SKM-1 (cell line): ENCODE measurements at regions not wholly inside any gene's neighbourhood (a gene's known extent, or its start where the extent isn't known, plus 50 kb on each side); places are given as distances from the start of the nearest gene placed in this dataset.

Experiments used
- DNase-seq: peaks from one replicate; lab custom pipeline; 2025; ENCODE audit not compliant: unreplicated experiment; lab: John Stamatoyannopoulos, UW

DNA sequence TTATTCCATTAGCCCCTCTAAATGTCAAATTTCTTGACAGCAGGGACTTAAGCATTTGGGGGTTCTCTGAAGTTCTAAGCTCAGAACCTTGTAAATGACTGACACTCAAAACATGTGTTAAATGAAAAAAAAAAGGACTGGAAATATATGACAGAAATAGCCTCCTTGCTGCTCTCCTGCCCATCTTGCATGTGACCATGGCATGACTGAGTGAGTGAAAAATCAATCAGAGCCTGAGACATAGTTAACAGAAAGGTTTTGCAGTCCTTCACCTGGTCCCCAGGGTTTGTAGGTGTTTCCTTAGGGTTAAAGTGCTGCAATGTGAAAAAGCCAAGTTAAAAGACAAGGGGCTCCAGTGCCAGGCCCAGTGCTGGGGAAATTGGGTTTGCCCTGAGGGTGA is 168.1 kb downstream of the ZBTB18 start:
- DNase-seq = no peak

DNA sequence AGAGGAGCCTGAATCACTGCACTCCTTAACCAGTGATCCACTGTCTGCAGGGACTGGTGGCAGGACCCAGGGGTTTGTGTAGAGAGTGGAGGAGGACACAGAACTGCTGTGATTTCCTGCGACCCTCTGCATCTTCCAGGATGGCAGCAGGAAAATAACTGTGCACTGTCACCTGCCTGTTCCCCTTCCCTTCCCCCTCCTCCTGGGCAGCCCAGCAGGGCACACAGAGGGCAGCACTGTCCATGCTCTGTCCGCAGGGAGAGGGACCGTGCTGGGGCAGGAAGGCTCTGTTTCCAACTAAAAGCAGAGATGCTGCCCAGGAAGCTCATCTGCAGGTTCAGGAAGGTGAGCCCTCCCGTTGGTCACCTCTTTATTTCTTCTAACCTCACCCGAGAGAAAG is 168.7 kb downstream of the ZBTB18 start:
- no peak for DNase-seq

GRCh38 chr1:244220410-244220809 is 169.3 kb downstream of the ZBTB18 start:
- DNase-seq = no peak

GRCh38 chr1:244221991-244222390 is 170.9 kb downstream of the ZBTB18 start:
- no peak for DNase-seq

GRCh38 chr1:244224487-244225430 is 173.7 kb downstream of the ZBTB18 start:
- peak; percentile 98 for DNase-seq

- DNase-seq = no peak
Measured at GRCh38 chr1:244226435-244226834, 175.4 kb downstream of the ZBTB18 start.

DNA sequence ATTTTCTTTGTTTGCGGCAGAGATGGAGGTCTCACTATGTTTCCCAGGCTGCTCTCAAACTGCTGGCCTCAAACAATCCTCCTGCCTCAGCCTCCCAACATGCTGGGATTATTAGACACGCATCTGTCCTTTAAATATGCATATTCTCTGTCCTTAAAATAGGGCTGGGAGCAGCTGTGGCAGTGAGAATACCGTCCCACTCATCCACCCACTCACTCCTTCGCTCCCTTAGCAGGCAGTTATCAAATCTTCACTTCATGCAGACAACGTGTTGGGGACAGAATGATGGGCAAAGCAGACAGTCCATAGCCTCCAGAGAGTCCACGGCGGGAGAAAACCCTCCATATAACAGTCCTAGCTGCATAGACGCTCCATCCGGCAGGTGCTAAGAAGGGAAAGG is 179.4 kb downstream of the ZBTB18 start:
- DNase-seq = no peak

DNA sequence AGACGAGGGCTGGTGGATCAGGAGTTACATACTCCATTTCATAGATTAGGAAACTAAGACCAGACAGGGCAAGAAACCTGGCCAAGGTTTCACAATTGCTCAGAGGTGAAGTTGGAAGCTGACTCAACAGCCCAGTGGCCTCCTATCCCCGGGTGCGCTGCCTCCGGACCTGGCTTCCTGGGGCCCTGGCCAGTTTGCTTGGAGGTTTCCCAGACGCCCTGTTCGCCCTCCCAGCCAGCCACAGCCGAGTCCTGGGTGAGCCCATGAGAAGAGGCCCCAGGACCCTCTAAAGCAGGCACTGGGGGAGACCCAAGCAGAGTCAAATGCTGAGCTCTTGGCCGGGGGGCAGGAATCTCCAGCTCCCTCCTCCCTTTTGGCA is 180.1 kb downstream of the ZBTB18 start:
- DNase-seq = no peak

GRCh38 chr1:244231572-244232315 is 180.7 kb downstream of the ZBTB18 start:
- no peak for DNase-seq

DNA sequence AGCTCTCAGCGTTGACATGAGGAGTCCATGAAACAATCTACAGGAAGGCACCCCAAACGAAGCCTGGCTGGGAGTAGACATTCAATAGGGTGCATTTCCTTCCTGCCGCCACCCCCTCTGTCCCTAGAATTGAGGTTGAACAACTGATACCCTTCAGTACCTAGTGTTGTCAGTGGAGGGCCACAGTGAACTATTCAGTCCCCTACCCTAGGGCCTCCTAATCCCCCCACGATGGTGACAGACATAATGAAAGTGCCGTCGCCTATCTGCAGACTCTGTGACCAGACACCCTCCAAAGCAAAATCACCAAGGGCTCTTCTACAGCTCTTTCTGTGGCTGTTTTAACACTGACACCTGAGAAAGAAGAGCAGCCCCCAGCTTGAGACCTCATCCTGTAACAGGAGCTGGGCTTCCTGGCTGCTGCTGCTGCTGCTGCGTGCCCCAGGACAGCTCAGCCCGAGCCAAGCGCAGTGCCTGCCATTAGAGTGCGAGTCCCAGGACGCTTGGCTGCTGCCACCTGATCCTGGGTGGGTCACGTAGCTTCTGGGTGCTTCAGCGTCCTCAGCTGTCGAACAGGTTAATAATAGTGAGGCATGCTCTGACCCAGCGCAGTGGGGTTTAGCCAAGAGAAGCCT is 183.0 kb downstream of the ZBTB18 start:
- DNase-seq = no peak

DNA sequence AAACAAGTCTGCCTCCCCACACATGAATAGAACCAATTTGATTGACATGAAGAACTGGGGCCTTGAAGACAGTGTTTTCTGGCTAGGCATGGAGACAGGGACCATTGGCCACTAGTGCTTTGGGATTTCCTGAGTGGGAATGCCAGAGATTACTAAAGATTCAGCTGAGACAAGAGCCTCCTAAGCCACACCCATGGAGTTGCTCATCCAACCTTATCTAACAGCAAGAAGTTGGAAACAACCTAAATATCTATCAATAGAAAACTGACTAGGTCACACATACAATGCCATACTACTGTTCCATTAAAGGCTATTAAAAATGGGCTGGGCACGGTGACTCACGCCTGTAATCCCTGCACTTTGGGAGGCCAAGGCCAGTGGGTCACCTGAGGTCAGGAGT is 184.1 kb downstream of the ZBTB18 start:
- DNase-seq = no peak

DNA sequence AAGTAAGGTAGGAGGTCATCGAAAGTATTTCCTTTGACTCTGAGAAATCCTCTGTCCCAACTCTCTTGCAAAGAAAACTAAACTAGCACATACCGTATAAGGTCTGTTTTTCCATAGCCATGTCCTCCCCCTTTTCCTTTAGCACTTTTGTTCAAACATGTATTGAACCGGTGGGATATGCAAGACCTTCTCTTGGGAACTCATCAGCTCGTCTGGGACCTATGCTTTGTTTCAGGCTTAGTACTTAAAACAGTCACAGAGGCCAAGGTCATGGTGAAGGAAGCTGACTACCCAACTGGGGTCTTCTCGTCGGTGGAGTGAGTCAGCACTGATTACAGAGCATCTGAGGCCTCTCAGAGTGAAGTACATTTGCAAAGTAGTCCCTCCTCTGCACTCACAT is 185.0 kb downstream of the ZBTB18 start:
- DNase-seq = no peak

DNA sequence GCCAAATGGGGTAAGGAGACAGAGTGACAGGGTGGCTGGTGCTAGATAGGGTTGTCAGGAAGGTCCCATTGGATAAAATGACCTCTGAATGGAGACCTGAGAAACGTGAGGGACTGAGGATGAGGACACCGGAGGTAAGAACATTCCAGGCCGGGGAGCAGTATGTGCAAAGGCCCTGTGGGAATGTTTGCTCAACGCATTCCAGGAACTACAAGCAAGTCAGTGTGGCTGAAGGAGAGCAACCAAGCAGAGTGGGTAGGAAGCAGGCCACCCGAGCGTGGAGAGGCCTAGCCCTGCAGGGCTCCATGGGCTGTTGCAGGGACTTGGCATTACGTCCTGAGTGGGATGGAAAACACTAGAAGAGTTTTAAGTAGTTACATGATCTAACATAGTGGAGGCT is 185.6 kb downstream of the ZBTB18 start:
- DNase-seq = no peak

- DNase-seq = no peak
Measured at GRCh38 chr1:244237445-244237844, 186.4 kb downstream of the ZBTB18 start.

- DNase-seq = peak; percentile 31
Measured at GRCh38 chr1:244239261-244239770, 188.2 kb downstream of the ZBTB18 start.

DNA sequence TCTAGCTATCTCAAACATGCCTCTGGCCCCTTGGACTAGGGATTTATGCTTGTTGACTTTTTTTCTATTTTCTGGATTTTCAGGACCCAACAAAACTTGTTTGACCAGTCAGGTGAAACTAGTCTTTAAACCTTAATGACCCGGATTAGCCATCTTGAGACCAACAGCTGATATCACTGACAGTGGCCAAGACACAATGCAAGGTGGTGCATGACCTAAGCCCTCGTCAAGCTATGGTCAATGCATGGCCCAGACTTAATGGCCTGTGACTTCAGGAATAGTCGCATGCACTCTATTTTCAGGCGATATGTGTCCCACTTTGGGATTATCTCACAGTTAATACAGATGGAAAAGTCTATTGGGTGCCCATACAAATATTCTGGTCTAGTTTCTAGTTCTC is 190.4 kb downstream of the ZBTB18 start:
- no peak for DNase-seq

GRCh38 chr1:244242446-244242845 is 191.4 kb downstream of the ZBTB18 start:
- no peak for DNase-seq

GRCh38 chr1:244246334-244246733 is 195.3 kb downstream of the ZBTB18 start:
- DNase-seq = peak; percentile 58

- DNase-seq = no peak
Measured at GRCh38 chr1:244248426-244248825, 197.3 kb downstream of the ZBTB18 start.

GRCh38 chr1:244252211-244252610 is 199.5 kb downstream of the ADSS2 start:
- DNase-seq = no peak

- DNase-seq = peak; percentile 99
Measured at GRCh38 chr1:244254467-244254866, 197.2 kb downstream of the ADSS2 start.
